UCSD-AML1 (cell line): ENCODE measurements at regions not wholly inside any gene's neighbourhood (a gene's known extent, or its start where the extent isn't known, plus 50 kb on each side); places are given as distances from the start of the nearest gene placed in this dataset.
"Not testable (repeated sequence)": the region's sequence is repeated elsewhere in the genome, so short reads cannot be mapped to it uniquely, and the experiment has no call there.

ENCODE experiments used
- DNase-seq: peaks from one replicate; lab custom pipeline; 2025; ENCODE audit not compliant: unreplicated experiment; lab: John Stamatoyannopoulos, UW

DNA sequence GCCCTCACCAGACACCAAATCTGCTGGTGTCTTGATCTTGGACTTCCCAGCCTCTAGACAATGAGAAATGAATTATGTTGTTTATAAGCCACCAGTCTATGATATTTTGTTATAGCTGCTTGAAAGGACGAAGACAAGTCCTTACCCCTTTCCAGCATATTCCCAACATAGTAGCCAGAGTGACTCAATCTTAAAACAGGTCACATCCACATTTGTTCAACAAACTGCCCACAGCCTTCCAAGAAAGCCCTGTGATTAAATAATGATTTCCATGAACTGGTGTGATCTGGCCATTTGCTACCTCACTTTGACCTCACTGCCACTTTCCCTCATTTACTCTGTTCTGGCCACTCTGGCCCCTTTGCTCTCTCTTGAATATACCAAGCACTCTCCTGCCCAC is 193.7 kb upstream of the CFAP20DC start:
- no peak for DNase-seq

DNA sequence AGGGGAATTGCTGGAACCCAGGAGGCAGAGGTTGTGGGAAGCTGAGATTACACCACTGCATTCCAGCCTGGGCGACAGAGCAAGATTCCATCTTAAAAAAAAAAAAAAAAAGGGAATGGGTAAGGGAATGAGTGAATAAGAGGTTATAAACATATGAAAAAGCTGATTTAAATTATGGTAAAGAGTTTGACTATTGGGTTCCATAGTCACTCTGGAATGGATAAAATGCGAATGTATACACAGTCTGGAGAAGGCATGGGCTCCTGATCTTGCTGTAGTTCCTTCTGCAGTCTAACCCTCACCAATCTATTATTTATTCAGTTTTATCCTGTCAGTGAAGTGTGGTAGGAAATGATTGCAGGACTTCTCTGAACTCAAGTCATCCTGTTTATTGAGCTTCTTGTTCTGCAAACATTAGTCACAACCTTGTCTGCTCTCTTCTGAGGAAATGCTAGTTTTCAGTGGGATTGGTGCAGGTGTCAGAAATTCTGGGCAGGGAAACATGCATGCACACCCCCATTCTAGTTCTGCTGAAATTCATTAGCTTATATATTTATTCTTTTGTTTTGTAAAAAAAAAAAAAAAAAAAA is 190.9 kb upstream of the CFAP20DC start:
- no peak for DNase-seq

DNA sequence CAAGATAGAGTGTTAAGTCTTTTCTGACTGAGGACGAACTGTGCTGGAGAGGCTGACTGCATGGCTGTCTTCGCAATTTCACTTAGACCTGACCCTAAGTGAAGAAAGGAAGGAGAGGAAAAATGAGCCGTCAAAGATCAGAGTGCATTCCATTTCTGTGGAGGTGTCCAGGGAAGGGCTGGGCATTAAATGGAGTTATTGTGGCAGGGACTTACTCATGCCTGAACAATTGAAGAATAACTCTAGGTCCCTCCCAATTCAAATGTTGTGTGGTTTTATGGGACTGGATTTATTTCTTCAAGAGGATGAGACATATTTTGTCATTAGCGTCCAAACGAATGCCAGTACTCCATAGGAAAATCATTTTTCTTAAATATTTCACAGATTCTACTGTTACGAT is 187.3 kb upstream of the CFAP20DC start:
- DNase-seq = no peak

DNA sequence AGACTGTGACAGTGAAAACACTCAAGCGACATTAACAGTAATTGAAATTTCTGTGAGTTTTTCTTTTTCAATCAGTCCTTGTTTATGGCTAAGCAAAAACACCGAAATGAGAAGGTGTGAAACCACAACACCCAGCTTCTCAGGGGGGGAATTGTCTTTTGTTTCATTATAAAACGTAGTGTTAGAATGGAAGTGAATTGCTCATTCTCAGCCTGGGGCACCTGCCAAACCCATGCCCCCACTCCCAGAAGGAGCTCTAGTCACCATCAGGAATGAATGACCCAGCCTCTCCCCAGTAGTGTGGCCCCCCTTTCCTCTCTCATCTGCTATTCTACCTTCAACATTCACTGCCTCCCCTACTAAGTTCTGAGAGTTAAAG is 185.8 kb upstream of the CFAP20DC start:
- no peak for DNase-seq

DNA sequence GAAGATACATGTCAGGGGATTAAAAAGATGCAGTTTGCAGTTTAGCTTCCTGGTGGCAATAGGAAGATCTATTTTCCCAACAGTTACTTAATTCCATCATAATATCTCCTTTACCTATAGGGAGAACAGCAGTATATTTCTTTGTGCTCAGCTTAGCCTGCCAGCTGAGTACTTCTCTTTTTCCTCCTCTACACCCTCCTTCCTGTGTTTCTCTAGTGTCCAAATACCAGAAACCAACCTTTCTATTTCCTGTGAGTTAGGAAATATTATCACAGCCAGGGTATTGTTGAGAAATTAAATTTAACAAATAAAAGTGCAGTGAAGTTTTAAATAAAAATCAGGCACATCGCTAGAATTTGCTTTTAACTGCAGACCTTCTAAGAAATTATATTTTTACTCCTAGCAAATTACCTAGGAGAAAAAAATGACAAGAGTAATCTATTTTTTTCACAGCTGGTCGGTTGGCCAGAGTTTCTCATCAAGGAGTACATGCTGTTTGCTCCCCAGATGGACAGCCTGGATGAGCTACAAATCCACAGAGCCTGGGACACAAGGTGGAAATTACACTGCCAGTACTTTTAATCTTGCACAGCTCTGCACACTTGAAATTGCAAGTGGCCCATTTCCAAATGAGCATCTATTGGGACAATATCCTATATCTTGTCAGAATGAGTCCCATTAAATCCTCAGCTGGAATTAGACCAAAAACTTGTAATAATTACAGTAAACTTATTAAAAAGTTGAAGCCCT is 185.2 kb upstream of the CFAP20DC start:
- no peak for DNase-seq

DNA sequence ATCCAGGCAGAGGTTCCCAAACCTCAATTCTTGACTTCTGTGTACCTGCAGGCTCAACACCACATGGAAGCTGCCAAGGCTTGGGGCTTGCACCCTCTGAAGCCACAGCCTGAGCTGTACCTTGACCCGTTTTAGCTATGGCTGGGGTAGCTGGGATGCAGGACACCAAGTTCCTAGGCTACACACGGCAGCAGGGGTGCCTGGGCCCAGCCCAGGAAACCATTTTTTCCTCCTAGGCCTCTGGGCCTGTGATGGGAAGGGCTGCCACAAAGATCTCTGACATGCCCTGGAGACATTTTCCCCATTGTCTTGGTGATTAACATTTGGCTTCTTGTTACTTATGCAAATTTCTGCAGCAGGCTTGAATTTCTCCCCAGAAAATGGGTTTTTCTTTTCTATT is 180.6 kb upstream of the CFAP20DC start:
- DNase-seq = not testable (repeated sequence)

DNA sequence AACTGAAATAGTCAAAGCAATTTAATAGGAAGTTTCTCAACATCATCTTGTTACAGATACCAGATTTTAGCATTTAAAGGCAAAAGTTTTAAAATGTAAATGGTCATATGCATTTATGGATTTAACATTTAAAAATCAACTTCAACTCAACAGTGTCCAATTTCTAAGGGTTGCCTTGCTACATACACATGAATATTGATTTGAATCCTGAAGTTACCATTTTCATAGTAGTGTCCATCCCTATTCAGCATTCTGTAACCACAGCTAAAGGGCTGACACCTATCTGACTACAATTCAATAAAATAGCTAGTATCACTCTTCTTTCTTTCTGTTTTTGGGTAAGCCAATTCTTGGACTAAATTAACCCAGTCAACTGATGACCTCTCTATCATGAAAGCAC is 164.0 kb upstream of the CFAP20DC start:
- no peak for DNase-seq

DNA sequence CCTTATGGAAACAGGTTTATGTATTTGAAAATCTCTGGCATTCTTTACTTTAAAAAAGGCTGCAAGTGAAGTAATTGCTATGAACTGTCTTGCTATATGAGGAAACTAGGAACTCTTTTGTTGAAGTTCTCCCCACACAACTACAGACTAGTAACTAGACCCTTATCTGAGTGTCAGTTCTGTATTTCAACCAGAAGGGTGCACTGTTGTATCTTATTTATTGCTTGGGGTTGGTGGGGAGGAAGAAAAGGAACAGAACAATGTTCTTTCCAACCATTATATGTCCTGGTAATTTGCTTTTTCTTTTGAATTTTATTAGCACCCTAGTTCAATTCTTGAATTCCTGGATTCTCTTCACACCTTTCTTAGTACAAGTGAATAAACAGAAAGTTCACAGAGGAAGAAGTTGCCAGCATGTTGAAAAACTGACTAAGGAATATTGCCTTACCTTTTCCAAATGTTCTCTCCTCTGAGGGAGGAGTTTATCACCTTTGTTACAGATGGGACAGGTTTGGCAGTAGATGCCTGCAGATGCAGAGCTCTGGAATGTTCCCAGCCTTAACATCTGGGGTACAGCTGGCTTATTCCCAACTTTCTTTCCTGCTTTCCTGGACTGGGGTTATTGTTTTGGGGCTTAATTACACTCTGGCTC is 162.4 kb upstream of the CFAP20DC start:
- DNase-seq = no peak

DNA sequence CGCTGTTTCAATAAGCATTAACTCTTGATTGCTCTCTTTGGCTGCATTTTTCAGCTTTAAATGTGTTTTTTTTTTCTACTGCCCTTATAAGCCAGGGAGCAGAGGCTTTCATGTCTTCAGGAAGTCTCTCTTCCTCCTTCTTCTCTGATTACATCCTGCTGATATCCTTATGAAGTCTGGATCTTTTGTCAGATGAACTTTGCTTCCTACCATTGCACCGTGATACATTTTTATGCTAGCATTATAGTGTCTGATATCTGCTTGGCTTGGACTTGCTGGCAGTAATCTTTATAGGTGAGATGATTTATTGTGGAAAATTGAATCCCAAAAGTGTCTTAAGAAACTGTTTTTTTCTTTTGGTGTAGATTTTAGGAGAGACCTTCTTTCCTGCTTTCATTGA is 160.4 kb upstream of the CFAP20DC start:
- no peak for DNase-seq

DNA sequence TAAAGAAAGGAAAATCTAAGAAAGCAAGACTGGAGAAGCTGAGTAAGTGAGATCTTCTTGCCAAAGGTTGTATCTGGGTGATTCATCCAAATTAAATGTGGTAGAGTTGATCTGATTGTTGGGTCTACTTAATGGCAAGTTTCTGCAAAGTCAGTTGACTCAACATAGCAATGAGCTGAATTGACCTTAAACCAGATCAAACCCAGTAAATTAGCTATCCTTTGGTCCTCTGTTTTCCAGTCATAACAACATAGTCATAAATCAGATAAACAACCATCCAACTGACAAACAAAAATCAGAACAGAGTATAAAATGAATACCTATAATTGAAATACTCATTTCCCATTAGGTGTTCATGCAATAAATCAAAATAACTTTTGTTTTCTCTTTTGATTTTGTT is 142.6 kb upstream of the CFAP20DC start:
- no peak for DNase-seq

DNA sequence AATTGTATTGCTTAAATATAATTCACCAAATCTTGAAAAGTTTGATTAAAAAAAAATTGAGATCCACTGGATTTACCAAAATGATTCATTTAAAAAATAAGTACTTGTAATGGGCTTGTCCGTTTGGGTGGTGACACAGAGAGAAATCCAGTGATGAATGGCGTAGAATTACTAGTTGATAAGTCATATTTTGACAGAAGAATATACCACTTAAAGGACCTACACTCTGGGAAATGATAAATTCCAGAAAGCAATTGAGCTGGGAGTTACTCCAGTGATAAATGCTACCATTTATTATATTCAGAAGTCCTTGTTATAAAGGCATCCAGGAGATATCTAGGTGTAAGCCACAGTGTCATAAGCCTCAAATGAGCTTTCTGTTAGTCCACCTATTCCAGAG is 141.8 kb upstream of the CFAP20DC start:
- no peak for DNase-seq

DNA sequence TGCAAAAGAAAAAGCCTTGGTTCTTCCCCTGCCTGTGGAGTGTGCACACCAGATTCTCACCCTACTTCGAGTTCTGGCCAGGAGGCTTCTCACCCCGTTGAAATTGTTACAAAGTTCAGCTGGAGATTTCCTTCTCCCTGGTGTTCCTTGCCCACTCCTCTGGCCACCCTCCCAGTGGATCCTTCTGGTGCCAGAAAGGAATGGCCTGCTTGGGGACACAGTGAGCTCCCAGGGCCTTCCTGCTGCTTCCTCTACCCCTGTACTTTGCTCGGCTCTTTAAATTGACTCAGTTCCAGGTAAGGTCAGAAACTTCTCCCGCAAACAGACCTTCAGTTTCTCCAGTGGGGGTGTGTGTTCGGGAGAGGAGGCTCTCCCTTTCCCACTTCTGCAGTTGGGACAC is 140.1 kb upstream of the CFAP20DC start:
- DNase-seq = no peak

DNA sequence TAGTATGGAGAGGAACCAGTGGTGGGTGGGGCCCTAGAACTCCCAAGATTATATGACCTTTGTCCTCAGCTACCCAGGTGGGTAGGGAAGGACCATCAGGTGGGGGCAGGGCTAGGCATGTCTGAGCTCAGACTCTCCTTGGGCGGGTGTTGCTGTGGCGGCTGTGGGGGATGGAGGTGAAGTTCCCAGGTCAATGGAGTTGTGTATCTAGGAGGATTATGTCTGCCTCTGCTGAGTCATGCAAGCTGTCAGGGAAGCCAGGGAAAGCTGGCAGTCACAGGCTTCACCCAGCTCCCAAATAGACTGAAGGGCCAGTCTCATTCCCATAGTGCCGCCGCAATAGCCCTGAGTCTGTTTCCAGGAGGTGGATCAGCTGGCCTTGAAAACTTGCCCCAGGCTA is 139.7 kb upstream of the CFAP20DC start:
- no peak for DNase-seq

DNA sequence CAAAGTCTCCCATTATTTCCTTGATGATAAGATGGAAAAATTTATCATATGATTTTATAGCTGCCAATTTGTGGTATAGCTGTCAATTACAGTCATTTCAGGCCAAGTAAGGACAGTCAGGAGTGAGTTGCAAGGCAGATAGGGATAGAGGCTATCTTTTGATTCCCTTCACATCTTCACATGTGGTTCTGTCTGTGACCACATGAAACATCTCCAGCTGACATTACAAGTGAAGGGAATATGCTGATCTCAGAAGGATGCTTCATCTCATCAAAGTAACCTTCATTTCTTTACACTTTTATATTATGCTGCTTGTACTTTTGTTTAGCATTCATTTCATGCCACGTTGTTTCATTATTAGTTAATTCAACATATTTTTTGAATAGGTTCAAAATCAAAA is 136.9 kb upstream of the CFAP20DC start:
- no peak for DNase-seq

DNA sequence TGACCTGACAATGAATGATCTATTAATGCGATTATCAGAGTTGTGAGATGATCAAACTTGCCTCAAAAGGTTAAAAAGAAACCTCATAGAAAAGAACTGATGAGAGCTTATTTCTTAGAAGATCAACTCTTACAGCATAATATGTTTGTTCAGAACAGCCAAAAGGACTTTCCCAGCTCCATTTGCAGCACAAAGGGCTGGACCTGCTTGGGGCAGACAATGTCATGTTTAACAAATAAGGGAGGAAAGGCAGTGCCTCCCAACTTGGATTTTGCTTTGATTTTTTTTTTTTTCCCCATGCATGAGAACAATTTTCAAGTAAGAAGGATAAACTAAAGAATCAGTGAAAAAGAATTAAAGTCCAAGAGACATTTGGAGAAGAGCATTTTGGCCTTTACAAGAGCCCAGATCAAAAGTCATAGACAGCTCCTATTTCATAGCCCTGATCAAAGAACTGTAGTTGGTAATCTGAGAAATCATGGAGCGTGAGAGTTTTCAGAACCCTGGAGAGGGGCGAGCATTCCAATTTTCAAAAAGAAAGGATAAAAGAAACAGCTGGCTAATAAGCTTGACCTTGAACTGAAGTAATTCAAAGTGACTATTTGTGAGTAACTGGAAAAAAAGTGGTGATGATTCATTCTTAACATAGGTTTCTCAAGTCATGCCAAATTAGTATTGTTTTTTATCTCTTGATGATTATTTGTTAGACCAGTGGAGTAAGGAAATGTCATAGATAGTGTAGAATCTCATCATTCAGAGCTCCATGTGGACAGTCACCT is 136.0 kb upstream of the CFAP20DC start:
- DNase-seq = no peak

DNA sequence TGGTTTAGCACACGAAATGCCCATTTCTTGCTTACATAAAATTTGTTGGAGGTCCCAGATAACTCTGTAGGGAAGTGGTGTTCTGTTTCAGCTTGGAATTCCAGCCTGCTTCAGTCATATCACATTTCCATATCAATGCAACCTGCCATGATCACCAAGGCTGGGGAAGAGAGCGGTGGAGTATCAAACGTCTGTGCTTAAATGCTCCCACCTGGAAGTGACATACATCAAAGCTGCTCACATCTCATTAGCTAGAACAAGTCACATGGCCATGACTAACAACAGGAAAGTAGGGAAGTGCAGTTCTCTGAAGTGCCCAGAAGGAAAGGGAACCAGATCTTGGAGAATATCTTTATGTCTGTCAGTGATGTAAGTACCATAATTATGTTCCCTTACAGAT is 130.2 kb upstream of the CFAP20DC start:
- no peak for DNase-seq

DNA sequence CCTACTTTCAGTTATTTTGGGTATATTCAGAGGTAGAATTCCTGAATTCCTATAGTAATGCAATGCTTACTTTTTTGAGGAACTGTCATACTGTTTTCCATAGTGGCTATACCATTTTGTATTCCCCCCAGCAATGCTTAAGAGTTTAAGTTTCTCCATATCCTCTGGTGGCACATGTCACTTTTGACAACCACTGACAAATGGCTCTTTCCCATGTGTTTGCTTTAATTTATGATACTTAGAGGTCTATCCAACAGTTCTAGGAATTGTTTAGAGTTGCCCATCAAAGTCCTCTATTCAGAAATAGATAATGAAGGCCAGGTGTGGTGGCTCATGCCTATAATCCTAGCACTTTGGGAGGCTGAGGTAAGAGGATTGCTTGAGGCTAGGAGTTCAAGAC is 128.9 kb upstream of the CFAP20DC start:
- no peak for DNase-seq

DNA sequence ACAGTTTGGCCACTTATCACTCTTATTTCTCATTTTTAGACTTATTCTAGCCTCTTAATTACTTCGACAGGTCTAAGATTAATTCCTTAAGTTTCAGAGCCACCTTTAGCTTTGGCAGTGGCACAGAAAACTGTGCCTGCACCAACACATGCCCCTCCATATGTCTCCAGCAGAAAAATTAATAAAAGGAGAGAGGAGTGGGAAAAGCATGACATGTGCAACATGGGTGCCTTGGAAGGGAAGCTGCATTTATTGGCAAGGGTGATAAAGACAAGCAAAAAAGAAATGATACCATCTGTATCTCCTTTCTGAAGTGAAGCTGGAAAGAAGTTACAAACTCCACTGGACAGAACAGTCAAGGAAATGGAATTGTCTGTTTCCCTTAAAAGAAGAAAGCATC is 121.7 kb upstream of the CFAP20DC start:
- no peak for DNase-seq

DNA sequence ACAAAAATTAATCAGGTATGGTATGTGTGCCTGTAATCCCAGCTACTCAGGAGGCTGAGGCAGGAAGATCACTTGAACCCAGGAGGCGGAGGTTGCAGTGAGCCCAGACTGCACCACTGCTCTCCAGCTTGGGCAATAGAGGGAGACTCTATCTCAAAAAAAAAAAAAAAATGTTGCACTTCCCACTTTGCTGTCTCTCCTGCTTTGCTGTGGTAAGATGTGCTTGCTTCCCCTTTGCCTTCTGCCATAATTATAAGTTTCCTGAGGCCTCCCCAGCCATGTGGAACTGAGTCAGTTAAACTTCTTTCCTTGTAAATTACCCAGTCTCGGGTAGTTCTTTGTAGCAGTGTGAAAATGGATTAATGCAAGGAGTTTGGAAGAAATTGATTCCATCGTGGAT is 120.3 kb upstream of the CFAP20DC start:
- DNase-seq = not testable (repeated sequence)

DNA sequence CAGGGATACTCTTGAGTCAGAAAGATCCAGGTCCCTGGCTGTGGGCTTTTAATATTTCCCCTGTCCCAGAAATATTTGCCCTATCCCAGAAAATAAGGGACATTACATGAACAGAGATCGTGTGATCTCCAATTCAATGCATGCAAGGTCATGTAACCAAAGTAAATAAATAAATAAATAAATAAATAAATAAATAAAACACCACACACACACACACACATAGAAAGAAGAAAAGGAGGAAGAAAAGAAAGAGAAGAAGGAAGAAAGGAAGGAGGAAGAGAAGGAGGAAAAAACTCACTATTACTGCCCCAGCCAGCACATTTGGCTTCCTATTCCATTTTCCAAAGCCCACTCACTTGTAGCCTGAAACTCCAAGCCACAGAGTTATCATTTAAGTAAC is 117.9 kb upstream of the CFAP20DC start:
- DNase-seq = no peak

DNA sequence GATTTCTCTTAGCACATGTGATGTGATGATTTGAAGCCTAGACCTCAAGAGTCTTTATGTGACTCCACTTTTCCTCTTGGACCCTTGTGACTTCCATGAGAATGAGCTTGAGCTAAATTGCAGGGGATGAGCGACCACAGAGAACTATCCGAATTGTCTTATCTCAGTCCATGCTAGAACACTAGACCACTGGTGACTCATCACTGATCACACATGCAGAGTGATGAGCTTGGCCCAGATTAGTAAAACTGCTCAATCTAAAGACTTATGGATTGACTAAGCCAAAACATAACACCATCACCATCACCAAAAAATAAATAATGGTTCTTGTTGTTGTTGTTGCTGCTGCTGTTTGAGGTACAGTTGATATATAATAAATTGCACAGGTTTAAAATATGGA is 114.1 kb upstream of the CFAP20DC start:
- no peak for DNase-seq

DNA sequence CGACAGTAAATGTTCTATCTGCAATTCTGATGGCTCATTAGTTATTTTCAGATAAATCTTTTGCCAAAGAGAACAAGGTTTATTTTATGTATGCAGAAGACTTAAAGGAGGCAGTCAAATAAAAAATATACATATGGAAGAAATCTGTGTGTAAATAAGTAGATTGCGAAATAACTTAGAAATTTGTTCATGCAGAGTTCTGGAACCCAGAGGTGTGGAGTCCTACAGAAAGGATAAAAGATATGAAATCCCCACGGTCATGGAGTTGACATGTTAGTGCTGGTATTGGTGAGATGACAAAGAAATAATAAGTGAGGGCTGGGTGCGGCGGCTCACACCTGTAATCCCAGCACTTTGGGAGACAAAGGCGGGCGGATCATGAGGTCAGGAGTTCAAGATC is 111.2 kb upstream of the CFAP20DC start:
- DNase-seq = no peak
